ENCODE measurements at regions not wholly inside any gene's neighbourhood (a gene's known extent, or its start where the extent isn't known, plus 50 kb on each side); places are given as distances from the start of the nearest gene placed in this dataset.

GRCh38 chr1:168966217-168966616 is 140.3 kb upstream of the ATP1B1 start:
- no peak for ATAC-seq
- WGBS (ENCODE audit: missing lambda C conversion rate), result 44% methylated on average over 2 of the region's 2 CpGs

GRCh38 chr1:168966636-168967035 is 139.9 kb upstream of the ATP1B1 start:
- Histone ChIP-seq H3K9me3 (no peaks in the 10 kb centered on the region), H3K4me2 (no peak overlapping the region), H3K4me3 (no peak overlapping the region), H3K27ac (no peak overlapping the region), H3K4me1 (no peaks in the 10 kb centered on the region)
- no peak for ATAC-seq
- CTCF ChIA-PET, result interaction anchor here (0.6 kb wide), 1 partner anchor 74 kb away, joined by 3 read pairs; no protein-coding TSS in a partner anchor
- no peak for DNase-seq (ENCODE audit: low read depth in 1 of 2, low spot score in 1 of 2)
- WGBS (ENCODE audit: missing lambda C conversion rate), result 86% methylated on average over 2 of the region's 2 CpGs
- POLR2A ChIA-PET, result interaction anchor here (0.6 kb wide), 1 partner anchor 1159 kb away, joined by 4 read pairs; no protein-coding TSS in a partner anchor
- no peak for FAIRE-seq
- no peak for TF ChIP-seq ZFP36 (IDR thresholded peaks at IDR 0.05; ENCODE audit: borderline replicate concordance, partially characterized antibody)

More at GRCh38 chr1:168966217-168966616, 140.3 kb upstream of the ATP1B1 start:
- no peaks in the 10 kb centered on the region for H3K4me1 ChIP-seq
- no peaks in the 10 kb centered on the region for H3K9me3 ChIP-seq
- no peak for DNase-seq (ENCODE audit: low read depth in 1 of 2, low spot score in 1 of 2)
- no peak overlapping the region for H3K4me2 ChIP-seq
- H3K27ac ChIP-seq, result no peak overlapping the region
- ChIA-PET CTCF (no interaction called here), POLR2A (interaction anchor here (0.6 kb wide), 1 partner anchor 1159 kb away, joined by 4 read pairs; no protein-coding TSS in a partner anchor)
- TF ChIP-seq ATOH8 (CRISPR knock-in tag; IDR thresholded peaks at IDR 0.05; ENCODE audit: low read depth), result no peak
- FAIRE-seq, result no peak
- H3K4me3 ChIP-seq, result no peak overlapping the region

GRCh38 chr1:168970926-168971659 is 135.4 kb upstream of the ATP1B1 start:
- no peak for ATAC-seq
- H3K4me2 ChIP-seq, result no peak overlapping the region
- DNase-seq (ENCODE audit: low read depth in 1 of 2, low spot score in 1 of 2), result no peak
- no peak for FAIRE-seq
- ChIA-PET CTCF (interaction anchor here (1.0 to 1.8 kb wide), 3 partner anchors 10 to 34 kb away, joined by 3 to 7 read pairs (median 3); no protein-coding TSS in a partner anchor), POLR2A (no interaction called here)
- H3K27ac ChIP-seq, result no peak overlapping the region
- H3K4me3 ChIP-seq, result no peak overlapping the region
- TF ChIP-seq PBX3 (IDR thresholded peaks at IDR 0.05) (no peak), NFE2L2 (conservative IDR thresholded peaks at IDR 0.05; ENCODE audit: low read length) (no peak), MAX (IDR thresholded peaks at IDR 0.05) (no peak), CTCF (IDR thresholded peaks at IDR 0.05) (no peak), CHD4 (IDR thresholded peaks at IDR 0.05; ENCODE audit: borderline replicate concordance) (no peak), EHF (CRISPR knock-in tag; IDR thresholded peaks at IDR 0.05) (no peak), HDAC2 (IDR thresholded peaks at IDR 0.05) (no peak), FOSL2 (IDR thresholded peaks at IDR 0.05) (no peak), FOSL2 (CRISPR knock-in tag; IDR thresholded peaks at IDR 0.05) (no peak), BHLHE40 (IDR thresholded peaks at IDR 0.05; ENCODE audit: low read depth, low read length) (no peak), ZSCAN20 (CRISPR knock-in tag; IDR thresholded peaks at IDR 0.05) (no peak), POLR2AphosphoS2 (conservative IDR thresholded peaks at IDR 0.05; ENCODE audit: low read length) (no peak), BCL3 (IDR thresholded peaks at IDR 0.05) (no peak), SMC3 (IDR thresholded peaks at IDR 0.05) (no peak), KDM5A (IDR thresholded peaks at IDR 0.05) (no peak), FOXS1 (CRISPR knock-in tag; IDR thresholded peaks at IDR 0.05) (no peak), CBX8 (IDR thresholded peaks at IDR 0.05) (no peak), FOSB (CRISPR knock-in tag; IDR thresholded peaks at IDR 0.05) (no peak), NR3C1 (IDR thresholded peaks at IDR 0.05) (no peak)
- 0 out of 3 replicates have a peak, but pooled peaks cover 6% of the 10 kb centered on the region for H3K4me1 ChIP-seq
- no peaks in the 10 kb centered on the region for H3K9me3 ChIP-seq
- 71% methylated on average over 7 of the region's 7 CpGs for WGBS (ENCODE audit: missing lambda C conversion rate)
